Astrocyte of the spinal cord (primary cell): ENCODE measurements at regions not wholly inside any gene's neighbourhood (a gene's known extent, or its start where the extent isn't known, plus 50 kb on each side); places are given as distances from the start of the nearest gene placed in this dataset.

Experiments used
- DNase-seq: peaks from one replicate; pipeline ENCODE4 v3.0.0; 2011; ENCODE audit warnings: low read depth, low spot score
- H3K4me3 ChIP-seq: 2 replicates; pipeline ENCODE4 v1.5.1; 2011; ENCODE audit warnings: low read depth, mild to moderate bottlenecking, low read length, moderate library complexity
- CTCF ChIP-seq: IDR thresholded peaks from 2 replicates; pipeline ENCODE4 v1.5.1; 2012; ENCODE audit warnings: low read depth, mild to moderate bottlenecking, low read length, inconsistent platforms
- in situ Hi-C: cut with HindIII; loops from 2 replicates; pipeline ENCODE4 v1.10.0; 2017; ENCODE audit warnings: low sequenced_read_pairs

DNA sequence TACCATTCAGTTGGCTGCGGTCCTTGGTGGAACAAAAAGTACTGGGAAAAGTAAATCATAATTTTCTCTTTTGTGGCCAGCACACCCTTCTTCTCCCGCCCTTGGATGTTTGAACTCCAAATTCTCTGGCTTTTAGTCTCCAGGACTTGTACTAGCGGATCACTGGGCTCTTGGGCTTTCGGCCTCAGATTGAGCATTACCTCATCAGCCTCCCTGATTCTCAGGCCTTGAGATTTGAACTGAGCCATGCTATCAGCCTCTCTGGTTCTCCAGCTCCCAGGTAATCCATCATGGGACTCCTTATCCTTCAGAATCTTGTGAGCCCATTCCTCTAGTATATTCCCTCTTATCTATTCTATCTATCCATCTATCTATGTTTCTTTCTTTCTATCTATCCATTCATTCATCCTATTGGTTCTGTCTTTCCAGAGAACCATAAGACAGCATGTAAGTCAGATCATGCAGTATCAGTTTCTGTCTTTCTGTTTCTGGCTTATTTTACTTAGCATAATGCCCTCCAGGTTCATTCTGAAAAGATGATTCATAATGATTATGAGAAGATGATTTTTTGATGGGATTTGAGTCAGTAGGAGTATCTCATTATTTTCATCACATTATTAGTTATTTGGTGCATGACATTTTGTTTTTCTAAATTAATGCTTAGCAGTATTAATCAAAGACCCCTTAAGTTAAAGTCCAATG is 814.9 kb downstream of the LRFN5 start:
- TF ChIP-seq CTCF = no peak
- H3K4me3 ChIP-seq = no peak overlapping the region
- in situ Hi-C loops = no loop called here
- DNase-seq = no peak

DNA sequence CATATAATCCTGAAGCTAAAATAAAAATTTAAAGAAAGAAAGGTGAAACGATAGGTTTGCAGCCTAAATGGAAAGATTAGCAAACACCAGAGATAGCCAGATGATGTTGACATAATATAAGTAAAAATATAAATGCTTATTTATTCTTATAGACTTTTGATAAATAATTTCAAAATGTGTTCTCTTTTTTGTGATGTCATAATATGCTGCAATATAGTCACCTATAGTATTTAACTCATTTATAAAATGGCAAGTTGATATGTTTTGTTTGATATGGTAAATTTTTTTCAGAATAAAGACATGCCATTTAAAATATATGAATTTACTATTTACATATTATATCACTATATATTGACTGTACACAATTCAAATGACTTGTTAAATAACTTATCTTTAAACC is 813.4 kb downstream of the LRFN5 start:
- H3K4me3 ChIP-seq = no peak overlapping the region
- TF ChIP-seq CTCF = no peak
- DNase-seq = no peak
- in situ Hi-C loops = no loop called here

DNA sequence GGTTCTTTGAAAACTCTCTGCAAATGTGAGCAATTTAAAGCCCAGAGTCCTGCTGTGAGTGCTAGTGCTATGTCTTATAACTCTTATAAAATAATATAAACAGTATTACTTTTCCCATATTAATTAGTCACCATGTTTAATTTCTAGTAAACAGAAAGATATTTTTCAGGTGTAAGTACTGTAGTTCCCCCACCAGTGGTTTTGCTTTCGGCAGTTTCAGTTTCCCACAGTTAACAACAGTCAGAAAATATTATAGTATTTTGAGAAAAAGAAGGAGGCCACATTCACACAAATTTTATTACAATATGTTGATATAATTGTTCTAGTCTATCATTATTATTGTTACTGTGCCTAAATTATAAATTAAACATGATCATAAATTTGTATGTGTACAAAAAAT is 800.5 kb downstream of the LRFN5 start:
- no peak overlapping the region for H3K4me3 ChIP-seq
- no peak for DNase-seq
- in situ Hi-C loops = no loop called here
- TF ChIP-seq CTCF = no peak

- H3K4me3 ChIP-seq = no peak overlapping the region
- no peak for TF ChIP-seq CTCF
- no peak for DNase-seq
- in situ Hi-C loops = no loop called here
Observed at GRCh38 chr14:42391146-42391834, 784.6 kb downstream of the LRFN5 start.

- in situ Hi-C loops = no loop called here
- no peak for DNase-seq
- TF ChIP-seq CTCF = no peak
- H3K4me3 ChIP-seq = no peak overlapping the region
Observed at GRCh38 chr14:42378880-42379279, 772.2 kb downstream of the LRFN5 start.

DNA sequence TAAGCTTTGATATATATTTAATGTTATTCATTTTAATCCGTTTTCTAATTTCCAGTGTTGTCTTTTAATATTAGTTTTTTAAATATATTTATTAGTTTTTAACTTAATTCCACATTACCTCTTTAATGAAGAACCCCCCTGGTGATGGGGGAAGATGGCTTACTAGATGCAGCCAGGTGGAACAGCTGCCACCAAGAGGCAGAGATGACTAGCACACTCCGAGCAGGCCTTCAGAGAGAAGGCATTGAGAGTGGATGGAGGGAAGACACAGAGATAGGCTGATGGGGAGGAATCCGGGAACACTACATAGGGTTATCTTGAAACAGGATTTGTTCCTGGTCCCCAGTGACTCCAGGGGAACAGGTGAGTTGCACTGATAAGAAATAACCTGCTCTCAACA is 771.6 kb downstream of the LRFN5 start:
- in situ Hi-C loops = no loop called here
- no peak for DNase-seq

More for the DNA sequence above, 771.6 kb downstream of the LRFN5 start:
- no peak for TF ChIP-seq CTCF
- H3K4me3 ChIP-seq = no peak overlapping the region
